ENCODE measurements at regions not wholly inside any gene's neighbourhood (a gene's known extent, or its start where the extent isn't known, plus 50 kb on each side); places are given as distances from the start of the nearest gene placed in this dataset.

GRCh38 chr9:111736714-111737113 is 58.0 kb downstream of the SHOC1 start:
- TF ChIP-seq CTCF (IDR thresholded peaks at IDR 0.05; ENCODE audit: poor library complexity): no peak
- no peak for TF ChIP-seq EZH2phosphoT487 (IDR thresholded peaks at IDR 0.05; ENCODE audit: low read depth, severe bottlenecking, unreplicated experiment)
- TF ChIP-seq EZH2 (IDR thresholded peaks at IDR 0.05; ENCODE audit: borderline replicate concordance): no peak
